Panc1 (cell line): ENCODE measurements at regions not wholly inside any gene's neighbourhood (a gene's known extent, or its start where the extent isn't known, plus 50 kb on each side); places are given as distances from the start of the nearest gene placed in this dataset.

ENCODE experiments used
- ATAC-seq: fragments of 200-7000 bp; cut with Tn5 transposase; 2 replicates; pipeline ENCODE4 v1.9.1; 2020; ENCODE audit warnings: mild to moderate bottlenecking, moderate library complexity
- BruUV-seq: library from RNA; stranded (reverse); fragments of 400-500 nt; replicated peaks from 2 replicates; lab custom pipeline; 2021; lab: Mats Ljungman, UMichigan
- CTCF ChIA-PET: fragments of 300-600 bp; sonication (Branson Sonifier 250); formaldehyde crosslinking; loops from one replicate; lab custom pipeline; 2022; ENCODE audit warnings: antibody characterized with exemption; lab: Charles Lee
- POLR2A ChIA-PET: fragments of 300-600 bp; sonication (Branson Sonifier 250); formaldehyde crosslinking; loops from one replicate; lab custom pipeline; 2022; ENCODE audit warnings: antibody characterized with exemption; lab: Charles Lee
- DNase-seq: peaks from one replicate; pipeline ENCODE4 v3.0.0-alpha.2; 2010; ENCODE audit warnings: low read depth, low spot score
- H3K27ac ChIP-seq: 2 replicates; pipeline ENCODE4 v1.5.1; 2011; ENCODE audit warnings: mild to moderate bottlenecking, low read length, inconsistent platforms
- H3K27me3 ChIP-seq: fragments of 200-500 bp; sonication (Bioruptor generic); 2 replicates; pipeline ENCODE4 v1.6.0; 2014; ENCODE audit warnings: low read length, inconsistent platforms; ENCODE audit not compliant: control insufficient read depth, insufficient read depth
- H3K36me3 ChIP-seq: fragments of 200-500 bp; sonication (Bioruptor generic); 2 replicates; pipeline ENCODE4 v1.5.1; 2014; ENCODE audit warnings: inconsistent platforms, mild to moderate bottlenecking, low read length, moderate library complexity; ENCODE audit not compliant: control insufficient read depth, insufficient read depth
- H3K4me1 ChIP-seq: 2 replicates; pipeline ENCODE4 v1.5.1; 2011; ENCODE audit warnings: inconsistent platforms, mild to moderate bottlenecking, low read length, moderate library complexity; ENCODE audit not compliant: control insufficient read depth, insufficient read depth
- H3K4me3 ChIP-seq, 2 experiments: 2 replicates each; pipeline ENCODE4 v1.5.1; 2011 to 2012; ENCODE audit warnings: low read depth in 2 of 2, low read length in 2 of 2, mild to moderate bottlenecking in 2 of 2, inconsistent platforms in 1 of 2, moderate library complexity in 1 of 2
- H3K9me3 ChIP-seq: fragments of 200-500 bp; sonication (Bioruptor generic); 2 replicates; pipeline ENCODE4 v1.5.1; 2014; ENCODE audit warnings: low read depth, mild to moderate bottlenecking, inconsistent platforms, low read length, moderate library complexity; ENCODE audit not compliant: control insufficient read depth, insufficient read depth
- POLR2AphosphoS5 ChIP-seq: IDR thresholded peaks from 2 replicates; pipeline ENCODE4 v1.6.1; 2012; ENCODE audit warnings: mild to moderate bottlenecking, low read depth, low read length, moderate library complexity
- SIN3A ChIP-seq: IDR thresholded peaks from 2 replicates; pipeline ENCODE4 v1.6.1; 2012; ENCODE audit warnings: low read depth, mild to moderate bottlenecking, low read length, moderate library complexity, borderline replicate concordance; ENCODE audit not compliant: insufficient read depth
- TCF7L2 ChIP-seq: IDR thresholded peaks from 2 replicates; pipeline ENCODE4 v1.6.1; 2011; ENCODE audit warnings: mild to moderate bottlenecking, low read depth, low read length, inconsistent platforms
- in situ Hi-C: cut with HindIII; loops from 2 replicates; pipeline ENCODE4 v1.10.0; 2016; ENCODE audit warnings: low sequenced_read_pairs, low pct_unique_long_range_greater_than_20kb
- intact Hi-C: fragments of 100-400 bp; cut with micrococcal nuclease; formaldehyde crosslinking; loops from one replicate; pipeline ENCODE4 v1.10.0; 2022; ENCODE audit not compliant: unreplicated experiment
- TF ChIP-seq, protein P1 (sequence below), 2 experiments: IDR thresholded peaks; 2 replicates each; pipeline ENCODE4 v1.6.1; 2011 to 2012; ENCODE audit warnings: low read depth in 2 of 2, control low read depth in 1 of 2, low read length in 1 of 2, mild to moderate bottlenecking in 1 of 2, moderate library complexity in 1 of 2; ENCODE audit not compliant: insufficient read depth in 1 of 2
- TF ChIP-seq, protein P2 (sequence below): fragments of 450-650 bp; IDR thresholded peaks from 2 replicates; pipeline ENCODE4 v1.5.1; 2017; ENCODE audit warnings: mild to moderate bottlenecking

DNA sequence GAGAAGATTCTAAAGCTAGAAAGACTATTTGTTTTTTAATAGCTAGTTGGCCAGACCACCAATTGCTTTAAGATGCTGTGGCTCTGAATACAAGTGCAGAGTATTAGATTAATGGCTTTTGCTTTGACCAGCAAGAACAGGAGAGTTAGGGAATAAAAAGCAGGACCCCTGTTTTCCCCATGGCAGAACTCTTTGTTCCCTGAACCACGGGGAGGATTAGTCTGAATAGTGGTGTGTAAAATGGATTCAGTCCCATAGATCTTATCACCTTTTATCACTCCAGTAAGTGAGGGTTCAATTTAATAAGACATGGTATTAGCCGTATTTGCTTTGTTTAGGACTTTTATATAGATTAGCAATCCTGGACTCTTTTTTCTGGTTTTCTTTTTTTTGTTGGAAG lies 562.6 kb upstream of the DPPA4 start:
- no peak overlapping the region for H3K4me3 ChIP-seq
- H3K27me3 ChIP-seq = no peaks in the 10 kb centered on the region
- no peaks in the 10 kb centered on the region for H3K9me3 ChIP-seq
- no peak for ATAC-seq
- POLR2A ChIA-PET = no interaction called here
- no peak for DNase-seq
- H3K27ac ChIP-seq = no peak overlapping the region
- H3K4me1 ChIP-seq = no peaks in the 10 kb centered on the region; the same call in 1 of the 2 replicates
- CTCF ChIA-PET = no interaction called here
- intact Hi-C loops (no loop called here), in situ Hi-C loops (no loop called here)
- H3K36me3 ChIP-seq = no peaks in the 10 kb centered on the region
- TF ChIP-seq SIN3A = no peak
- no peak for TF ChIP-seq TCF7L2
- TF ChIP-seq, protein P1, sequence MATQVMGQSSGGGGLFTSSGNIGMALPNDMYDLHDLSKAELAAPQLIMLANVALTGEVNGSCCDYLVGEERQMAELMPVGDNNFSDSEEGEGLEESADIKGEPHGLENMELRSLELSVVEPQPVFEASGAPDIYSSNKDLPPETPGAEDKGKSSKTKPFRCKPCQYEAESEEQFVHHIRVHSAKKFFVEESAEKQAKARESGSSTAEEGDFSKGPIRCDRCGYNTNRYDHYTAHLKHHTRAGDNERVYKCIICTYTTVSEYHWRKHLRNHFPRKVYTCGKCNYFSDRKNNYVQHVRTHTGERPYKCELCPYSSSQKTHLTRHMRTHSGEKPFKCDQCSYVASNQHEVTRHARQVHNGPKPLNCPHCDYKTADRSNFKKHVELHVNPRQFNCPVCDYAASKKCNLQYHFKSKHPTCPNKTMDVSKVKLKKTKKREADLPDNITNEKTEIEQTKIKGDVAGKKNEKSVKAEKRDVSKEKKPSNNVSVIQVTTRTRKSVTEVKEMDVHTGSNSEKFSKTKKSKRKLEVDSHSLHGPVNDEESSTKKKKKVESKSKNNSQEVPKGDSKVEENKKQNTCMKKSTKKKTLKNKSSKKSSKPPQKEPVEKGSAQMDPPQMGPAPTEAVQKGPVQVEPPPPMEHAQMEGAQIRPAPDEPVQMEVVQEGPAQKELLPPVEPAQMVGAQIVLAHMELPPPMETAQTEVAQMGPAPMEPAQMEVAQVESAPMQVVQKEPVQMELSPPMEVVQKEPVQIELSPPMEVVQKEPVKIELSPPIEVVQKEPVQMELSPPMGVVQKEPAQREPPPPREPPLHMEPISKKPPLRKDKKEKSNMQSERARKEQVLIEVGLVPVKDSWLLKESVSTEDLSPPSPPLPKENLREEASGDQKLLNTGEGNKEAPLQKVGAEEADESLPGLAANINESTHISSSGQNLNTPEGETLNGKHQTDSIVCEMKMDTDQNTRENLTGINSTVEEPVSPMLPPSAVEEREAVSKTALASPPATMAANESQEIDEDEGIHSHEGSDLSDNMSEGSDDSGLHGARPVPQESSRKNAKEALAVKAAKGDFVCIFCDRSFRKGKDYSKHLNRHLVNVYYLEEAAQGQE (IDR thresholded peaks at IDR 0.05; ENCODE audit: insufficient read depth in 1 of 2, low read depth in 2 of 2, low read length in 1 of 2) = no peak
- TF ChIP-seq, protein P2, sequence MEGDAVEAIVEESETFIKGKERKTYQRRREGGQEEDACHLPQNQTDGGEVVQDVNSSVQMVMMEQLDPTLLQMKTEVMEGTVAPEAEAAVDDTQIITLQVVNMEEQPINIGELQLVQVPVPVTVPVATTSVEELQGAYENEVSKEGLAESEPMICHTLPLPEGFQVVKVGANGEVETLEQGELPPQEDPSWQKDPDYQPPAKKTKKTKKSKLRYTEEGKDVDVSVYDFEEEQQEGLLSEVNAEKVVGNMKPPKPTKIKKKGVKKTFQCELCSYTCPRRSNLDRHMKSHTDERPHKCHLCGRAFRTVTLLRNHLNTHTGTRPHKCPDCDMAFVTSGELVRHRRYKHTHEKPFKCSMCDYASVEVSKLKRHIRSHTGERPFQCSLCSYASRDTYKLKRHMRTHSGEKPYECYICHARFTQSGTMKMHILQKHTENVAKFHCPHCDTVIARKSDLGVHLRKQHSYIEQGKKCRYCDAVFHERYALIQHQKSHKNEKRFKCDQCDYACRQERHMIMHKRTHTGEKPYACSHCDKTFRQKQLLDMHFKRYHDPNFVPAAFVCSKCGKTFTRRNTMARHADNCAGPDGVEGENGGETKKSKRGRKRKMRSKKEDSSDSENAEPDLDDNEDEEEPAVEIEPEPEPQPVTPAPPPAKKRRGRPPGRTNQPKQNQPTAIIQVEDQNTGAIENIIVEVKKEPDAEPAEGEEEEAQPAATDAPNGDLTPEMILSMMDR = no peak
- TF ChIP-seq POLR2AphosphoS5 = no peak
- BruUV-seq = no TSS peak

DNA sequence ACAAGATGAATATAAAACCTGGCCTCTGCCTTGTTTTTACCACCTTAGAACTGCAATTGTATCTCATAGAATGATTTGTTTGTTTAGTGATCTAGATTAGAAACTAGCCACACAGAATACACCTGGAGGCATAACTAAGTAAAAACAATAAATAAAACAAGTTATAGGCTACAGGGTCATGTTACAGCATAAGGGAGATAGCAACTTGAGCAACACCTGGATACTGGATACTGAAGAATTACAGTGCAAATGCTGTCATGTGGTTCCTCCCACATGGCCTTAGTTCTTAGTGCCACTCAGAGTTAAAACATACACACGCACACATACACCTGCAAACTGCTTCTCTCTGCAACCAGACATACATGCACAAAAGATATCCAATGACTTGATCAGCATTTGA lies 563.4 kb upstream of the DPPA4 start:
- in situ Hi-C loops = no loop called here
- Histone ChIP-seq H3K36me3 (no peaks in the 10 kb centered on the region), H3K9me3 (no peaks in the 10 kb centered on the region), H3K27ac (no peak overlapping the region), H3K4me3 (no peak overlapping the region), H3K27me3 (no peaks in the 10 kb centered on the region), H3K4me1 (no peaks in the 10 kb centered on the region; the same call in 1 of the 2 replicates)
- DNase-seq = no peak
- ChIA-PET CTCF (no interaction called here), POLR2A (no interaction called here)
- no TSS peak for BruUV-seq
- intact Hi-C loops = no loop called here
- ATAC-seq = peak; percentile 42; the same call in 1 of the 2 replicates
- TF ChIP-seq SIN3A (no peak), POLR2AphosphoS5 (peak; percentile 26; the same call in 1 of the 2 replicates), TCF7L2 (peak; percentile 88)
- TF ChIP-seq, protein P2 = no peak
- TF ChIP-seq, protein P1 (IDR thresholded peaks at IDR 0.05; ENCODE audit: insufficient read depth in 1 of 2, low read depth in 2 of 2, low read length in 1 of 2) = no peak
